ENCODE measurements at regions not wholly inside any gene's neighbourhood (a gene's known extent, or its start where the extent isn't known, plus 50 kb on each side); places are given as distances from the start of the nearest gene placed in this dataset.

- no peak for TF ChIP-seq GATA2 (IDR thresholded peaks at IDR 0.05; ENCODE audit: low read depth, low read length)
- no peak for TF ChIP-seq GATA3 (IDR thresholded peaks at IDR 0.05; ENCODE audit: low read depth, low read length)
These were observed 179.7 kb upstream of the GALNT5 start for GRCh38 chr2:157077753-157078350.
